ENCODE measurements at regions not wholly inside any gene's neighbourhood (a gene's known extent, or its start where the extent isn't known, plus 50 kb on each side); places are given as distances from the start of the nearest gene placed in this dataset.
"Not testable (repeated sequence)": the region's sequence is repeated elsewhere in the genome, so short reads cannot be mapped to it uniquely, and the experiment has no call there.

DNA sequence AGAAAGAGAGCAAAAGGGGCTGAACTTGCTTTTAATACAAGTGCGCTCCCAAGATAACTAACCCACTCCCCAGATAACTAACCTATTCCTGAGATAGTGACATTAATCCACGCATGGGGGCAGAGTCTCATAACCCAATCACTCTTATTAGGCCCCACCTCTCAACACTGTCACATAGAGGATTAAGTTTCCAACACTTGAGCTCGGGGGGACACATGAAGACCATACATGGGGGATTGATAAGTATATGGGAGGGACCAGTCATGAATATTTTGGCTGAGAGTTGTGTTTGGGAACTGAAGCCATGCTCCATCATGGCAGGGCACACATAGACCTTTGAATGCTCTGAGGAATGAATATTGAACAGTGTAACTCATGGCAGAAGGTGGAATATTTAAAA lies 4217.3 kb upstream of the OR11H1 start:
- H3K36me3 ChIP-seq (replicated peaks; ENCODE audit: insufficient read depth, low read length): not testable (repeated sequence)

DNA sequence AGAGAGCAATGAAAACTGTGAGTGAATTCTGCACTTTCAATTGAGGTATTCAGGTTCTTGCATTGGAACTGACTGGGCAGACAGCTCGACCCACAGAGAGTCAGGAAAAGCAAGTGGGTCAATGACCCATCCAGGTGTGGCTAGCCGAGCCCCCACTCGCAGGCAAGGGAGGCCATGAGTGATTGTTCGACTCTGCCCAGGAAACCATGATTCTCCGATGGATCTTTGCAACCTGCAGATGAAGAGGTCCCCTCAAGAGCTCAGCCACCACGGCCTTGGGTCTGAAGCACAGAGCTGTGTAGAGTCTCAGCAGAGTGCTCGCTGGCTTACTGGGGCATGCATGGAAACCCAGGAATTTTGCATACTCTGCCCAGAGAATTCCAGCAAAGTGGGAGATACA lies 4215.4 kb upstream of the OR11H1 start:
- H3K9me2 ChIP-seq (replicated peaks; ENCODE audit: insufficient read depth, low read length); H2AFZ ChIP-seq (ENCODE audit: low read length); H3K36me3 ChIP-seq (replicated peaks; ENCODE audit: insufficient read depth, low read length); H3K27ac ChIP-seq (ENCODE audit: low read length); H3K4me3 ChIP-seq (ENCODE audit: low read length); H3K4me1 ChIP-seq (ENCODE audit: low read length); H4K20me1 ChIP-seq (ENCODE audit: insufficient read depth, low read length); H3F3A ChIP-seq (ENCODE audit: insufficient read depth, low read length); H3K79me2 ChIP-seq (ENCODE audit: low read length); H3K9ac ChIP-seq (ENCODE audit: low read length); H3K4me2 ChIP-seq (ENCODE audit: low read depth, low read length); DNase-seq; H3K9me3 ChIP-seq (replicated peaks; ENCODE audit: insufficient read depth, low read length); H3K27me3 ChIP-seq (replicated peaks; ENCODE audit: insufficient read depth, low read length): not testable (repeated sequence)

More for the DNA sequence above, 4217.3 kb upstream of the OR11H1 start:
- H3K9ac ChIP-seq (ENCODE audit: low read length); H4K20me1 ChIP-seq (ENCODE audit: insufficient read depth, low read length); H2AFZ ChIP-seq (ENCODE audit: low read length); H3K27ac ChIP-seq (ENCODE audit: low read length); H3K9me2 ChIP-seq (replicated peaks; ENCODE audit: insufficient read depth, low read length); H3K4me2 ChIP-seq (ENCODE audit: low read depth, low read length); H3K9me3 ChIP-seq (replicated peaks; ENCODE audit: insufficient read depth, low read length); DNase-seq; H3K4me3 ChIP-seq (ENCODE audit: low read length); H3F3A ChIP-seq (ENCODE audit: insufficient read depth, low read length); H3K79me2 ChIP-seq (ENCODE audit: low read length); H3K27me3 ChIP-seq (replicated peaks; ENCODE audit: insufficient read depth, low read length); H3K4me1 ChIP-seq (ENCODE audit: low read length): not testable (repeated sequence)

DNA sequence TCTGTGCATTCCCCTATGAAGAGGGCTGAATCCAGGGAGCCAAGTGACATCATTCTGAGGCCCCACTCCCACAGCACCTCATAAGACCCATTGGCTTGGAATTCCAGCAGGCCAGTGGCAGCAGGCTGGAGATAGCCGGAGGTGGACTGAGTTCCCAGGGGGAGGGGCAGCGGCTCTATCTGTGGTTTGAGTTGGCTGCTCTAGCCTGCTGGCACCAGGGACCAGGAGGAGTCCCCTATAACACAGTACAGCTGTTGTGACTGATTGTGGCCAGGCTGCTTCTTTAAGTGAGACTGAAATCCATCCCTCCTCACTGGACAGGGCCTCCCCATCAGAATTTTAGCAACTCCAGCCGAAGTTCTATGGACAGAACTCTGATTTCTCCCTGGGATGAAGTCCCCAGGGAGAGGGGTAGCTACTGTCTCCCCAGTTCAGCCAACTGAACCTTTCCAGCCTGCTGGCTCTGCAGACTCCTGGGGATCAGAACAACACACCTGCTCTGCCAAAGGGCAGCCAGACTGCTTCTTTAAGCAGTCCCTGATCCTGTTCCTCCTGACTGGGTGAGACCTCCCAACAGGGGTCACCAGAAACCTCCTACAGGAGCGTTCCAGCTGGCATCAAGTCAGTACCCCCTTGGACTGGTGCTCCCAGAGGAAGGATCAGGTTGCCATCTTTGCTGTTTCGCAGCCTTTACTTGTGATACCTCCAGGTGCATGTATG lies 4214.8 kb upstream of the OR11H1 start:
- H3K4me2 ChIP-seq (ENCODE audit: low read depth, low read length); DNase-seq; H3F3A ChIP-seq (ENCODE audit: insufficient read depth, low read length); H3K9ac ChIP-seq (ENCODE audit: low read length); H3K79me2 ChIP-seq (ENCODE audit: low read length); H2AFZ ChIP-seq (ENCODE audit: low read length); H3K36me3 ChIP-seq (replicated peaks; ENCODE audit: insufficient read depth, low read length); H3K9me3 ChIP-seq (replicated peaks; ENCODE audit: insufficient read depth, low read length); H3K4me3 ChIP-seq (ENCODE audit: low read length); H3K27me3 ChIP-seq (replicated peaks; ENCODE audit: insufficient read depth, low read length); H4K20me1 ChIP-seq (ENCODE audit: insufficient read depth, low read length); H3K9me2 ChIP-seq (replicated peaks; ENCODE audit: insufficient read depth, low read length); H3K27ac ChIP-seq (ENCODE audit: low read length); H3K4me1 ChIP-seq (ENCODE audit: low read length): not testable (repeated sequence)

DNA sequence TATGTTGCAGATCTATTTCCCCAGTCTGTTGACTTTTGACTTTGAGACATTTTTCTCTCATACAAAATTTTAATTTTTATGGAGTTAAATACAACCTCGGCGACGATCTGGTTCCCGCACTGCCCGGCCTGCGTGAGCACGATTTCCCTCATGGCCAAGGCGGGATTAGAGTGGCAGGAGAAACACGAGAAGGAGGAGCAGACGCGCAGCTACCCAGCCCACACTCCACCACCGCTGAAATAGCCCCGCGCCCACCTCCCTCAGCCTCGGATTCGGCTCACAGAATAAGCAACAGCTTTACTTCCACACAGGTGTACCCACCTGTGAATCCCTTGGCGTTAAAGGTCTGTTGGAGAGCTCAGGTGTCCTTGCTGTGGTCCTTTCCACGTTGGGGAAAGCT lies 4209.4 kb upstream of the OR11H1 start:
- H3K9me2 ChIP-seq (replicated peaks; ENCODE audit: insufficient read depth, low read length); H3K4me3 ChIP-seq (ENCODE audit: low read length); H3K4me2 ChIP-seq (ENCODE audit: low read depth, low read length); H3K27ac ChIP-seq (ENCODE audit: low read length); H3K9ac ChIP-seq (ENCODE audit: low read length); H2AFZ ChIP-seq (ENCODE audit: low read length); H3K36me3 ChIP-seq (replicated peaks; ENCODE audit: insufficient read depth, low read length); DNase-seq; H3F3A ChIP-seq (ENCODE audit: insufficient read depth, low read length); H3K79me2 ChIP-seq (ENCODE audit: low read length); H3K9me3 ChIP-seq (replicated peaks; ENCODE audit: insufficient read depth, low read length); H3K27me3 ChIP-seq (replicated peaks; ENCODE audit: insufficient read depth, low read length); H4K20me1 ChIP-seq (ENCODE audit: insufficient read depth, low read length); H3K4me1 ChIP-seq (ENCODE audit: low read length): not testable (repeated sequence)

DNA sequence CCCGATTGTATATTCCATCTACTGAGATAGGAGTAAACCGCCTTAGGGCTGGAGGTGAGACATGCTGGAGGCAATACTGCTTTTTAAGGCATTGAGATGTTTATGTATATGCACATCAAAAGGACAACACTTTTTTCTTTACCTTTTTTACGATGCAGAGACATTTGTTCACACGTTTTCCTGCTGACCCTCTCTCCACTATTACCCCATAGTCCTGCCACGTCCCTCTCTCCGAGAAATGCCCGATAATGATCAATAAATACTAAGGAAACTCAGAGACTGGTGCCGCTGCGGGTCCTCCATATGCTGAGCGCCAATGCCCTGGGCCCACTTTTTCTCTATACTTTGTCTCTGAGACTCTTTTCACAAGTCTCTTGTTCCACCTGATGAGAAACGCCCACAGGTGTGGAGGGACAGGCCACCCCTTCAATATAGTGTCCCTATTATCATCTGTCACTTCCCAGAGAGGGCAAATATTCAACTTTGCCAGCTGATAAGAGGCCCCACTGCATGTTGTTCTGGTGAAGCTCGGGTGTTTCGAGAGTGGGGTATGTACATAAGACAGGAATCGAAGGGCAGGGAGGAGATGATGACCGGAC lies 4203.5 kb upstream of the OR11H1 start:
- not testable (repeated sequence) for H3K79me2 ChIP-seq (ENCODE audit: low read length); H3K9me2 ChIP-seq (replicated peaks; ENCODE audit: insufficient read depth, low read length); DNase-seq; H3F3A ChIP-seq (ENCODE audit: insufficient read depth, low read length); H4K20me1 ChIP-seq (ENCODE audit: insufficient read depth, low read length); H3K4me3 ChIP-seq (ENCODE audit: low read length); H3K9me3 ChIP-seq (replicated peaks; ENCODE audit: insufficient read depth, low read length); H3K9ac ChIP-seq (ENCODE audit: low read length); H3K36me3 ChIP-seq (replicated peaks; ENCODE audit: insufficient read depth, low read length); H3K4me2 ChIP-seq (ENCODE audit: low read depth, low read length); H3K4me1 ChIP-seq (ENCODE audit: low read length); H2AFZ ChIP-seq (ENCODE audit: low read length); H3K27ac ChIP-seq (ENCODE audit: low read length); H3K27me3 ChIP-seq (replicated peaks; ENCODE audit: insufficient read depth, low read length)

DNA sequence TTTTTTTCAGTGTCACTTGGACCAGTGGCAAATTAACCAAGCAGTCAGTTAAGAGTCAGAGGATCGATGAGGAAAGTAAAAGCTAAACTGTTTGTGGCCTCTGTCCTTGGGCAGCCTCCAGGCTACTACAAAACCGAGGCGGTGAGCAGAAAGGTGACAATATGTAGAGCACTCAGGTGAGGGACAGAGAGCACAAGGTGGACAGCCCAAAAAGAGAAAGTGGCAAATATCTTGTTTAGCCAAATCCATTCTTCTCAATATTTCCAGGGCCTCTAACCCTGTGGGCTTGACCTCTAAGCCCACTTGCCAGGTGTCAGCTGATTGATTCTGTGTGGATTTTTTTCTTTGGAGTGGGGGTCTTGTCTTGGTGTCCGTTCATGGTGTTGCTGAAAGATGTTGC lies 4202.2 kb upstream of the OR11H1 start:
- Histone ChIP-seq H3K4me1 (ENCODE audit: low read length) (no peaks in the 10 kb centered on the region), H3K4me3 (ENCODE audit: low read length) (no peak overlapping the region), H3K79me2 (ENCODE audit: low read length) (no peaks in the 10 kb centered on the region), H3K4me2 (ENCODE audit: low read depth, low read length) (no peak overlapping the region), H3K36me3 (replicated peaks; ENCODE audit: insufficient read depth, low read length) (no peaks in the 10 kb centered on the region), H2AFZ (ENCODE audit: low read length) (no peak overlapping the region), H3K27me3 (replicated peaks; ENCODE audit: insufficient read depth, low read length) (no peaks in the 10 kb centered on the region), H3K9ac (ENCODE audit: low read length) (no peak overlapping the region), H3K9me2 (replicated peaks; ENCODE audit: insufficient read depth, low read length) (no peaks in the 10 kb centered on the region), H3K27ac (ENCODE audit: low read length) (no peak overlapping the region), H4K20me1 (ENCODE audit: insufficient read depth, low read length) (no peaks in the 10 kb centered on the region), H3F3A (ENCODE audit: insufficient read depth, low read length) (no peaks in the 10 kb centered on the region), H3K9me3 (replicated peaks; ENCODE audit: insufficient read depth, low read length) (no peaks in the 10 kb centered on the region)
- TF ChIP-seq EZH2phosphoT487 (IDR thresholded peaks at IDR 0.05; ENCODE audit: low read length): no peak
- TF ChIP-seq, protein P1, sequence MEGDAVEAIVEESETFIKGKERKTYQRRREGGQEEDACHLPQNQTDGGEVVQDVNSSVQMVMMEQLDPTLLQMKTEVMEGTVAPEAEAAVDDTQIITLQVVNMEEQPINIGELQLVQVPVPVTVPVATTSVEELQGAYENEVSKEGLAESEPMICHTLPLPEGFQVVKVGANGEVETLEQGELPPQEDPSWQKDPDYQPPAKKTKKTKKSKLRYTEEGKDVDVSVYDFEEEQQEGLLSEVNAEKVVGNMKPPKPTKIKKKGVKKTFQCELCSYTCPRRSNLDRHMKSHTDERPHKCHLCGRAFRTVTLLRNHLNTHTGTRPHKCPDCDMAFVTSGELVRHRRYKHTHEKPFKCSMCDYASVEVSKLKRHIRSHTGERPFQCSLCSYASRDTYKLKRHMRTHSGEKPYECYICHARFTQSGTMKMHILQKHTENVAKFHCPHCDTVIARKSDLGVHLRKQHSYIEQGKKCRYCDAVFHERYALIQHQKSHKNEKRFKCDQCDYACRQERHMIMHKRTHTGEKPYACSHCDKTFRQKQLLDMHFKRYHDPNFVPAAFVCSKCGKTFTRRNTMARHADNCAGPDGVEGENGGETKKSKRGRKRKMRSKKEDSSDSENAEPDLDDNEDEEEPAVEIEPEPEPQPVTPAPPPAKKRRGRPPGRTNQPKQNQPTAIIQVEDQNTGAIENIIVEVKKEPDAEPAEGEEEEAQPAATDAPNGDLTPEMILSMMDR (IDR thresholded peaks at IDR 0.05; ENCODE audit: low read length): no peak
- TF ChIP-seq EZH2 (optimal IDR thresholded peaks at IDR 0.05; ENCODE audit: low read depth, low read length): no peak
- no peak for DNase-seq

DNA sequence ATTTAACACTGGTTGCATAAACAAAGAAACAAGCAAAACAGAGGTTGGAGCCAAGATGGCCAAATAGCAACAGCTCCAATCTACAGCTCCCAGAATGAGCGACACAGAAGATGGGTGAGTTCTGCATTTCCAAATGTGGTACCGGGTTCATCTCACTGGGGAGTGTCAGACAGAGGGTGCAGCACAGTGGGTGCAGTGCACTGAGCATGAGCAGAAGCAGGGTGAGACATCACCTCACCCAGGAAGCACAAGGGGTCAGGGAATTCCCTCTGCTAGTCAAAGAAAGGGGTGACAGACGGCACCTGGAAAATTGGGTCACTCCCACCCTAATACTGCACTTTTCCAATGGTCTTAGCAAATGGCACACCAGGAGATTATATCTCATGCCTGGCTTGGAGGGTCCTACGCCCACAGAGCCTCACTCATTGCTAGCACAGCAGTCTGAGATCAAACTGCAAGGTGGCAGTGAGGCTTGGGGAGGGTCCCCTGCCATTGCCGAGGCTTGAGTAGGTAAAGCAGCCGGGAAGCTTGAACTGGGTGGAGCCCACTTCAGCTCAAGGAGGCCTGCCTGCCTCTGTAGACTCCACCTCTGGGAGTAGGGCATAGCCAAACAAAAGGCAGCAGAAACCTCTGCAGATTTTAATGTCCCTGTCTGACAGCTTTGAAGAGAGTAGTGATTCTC lies 4186.5 kb upstream of the OR11H1 start:
- H2AFZ ChIP-seq (ENCODE audit: low read length); H3K9me2 ChIP-seq (replicated peaks; ENCODE audit: insufficient read depth, low read length); H3K36me3 ChIP-seq (replicated peaks; ENCODE audit: insufficient read depth, low read length); H3K9ac ChIP-seq (ENCODE audit: low read length); H4K20me1 ChIP-seq (ENCODE audit: insufficient read depth, low read length); H3K4me3 ChIP-seq (ENCODE audit: low read length); H3K27me3 ChIP-seq (replicated peaks; ENCODE audit: insufficient read depth, low read length); H3K4me1 ChIP-seq (ENCODE audit: low read length); H3K4me2 ChIP-seq (ENCODE audit: low read depth, low read length); H3K27ac ChIP-seq (ENCODE audit: low read length); H3K9me3 ChIP-seq (replicated peaks; ENCODE audit: insufficient read depth, low read length); DNase-seq; H3F3A ChIP-seq (ENCODE audit: insufficient read depth, low read length); H3K79me2 ChIP-seq (ENCODE audit: low read length): not testable (repeated sequence)

Data from MM.1S (cell line).